Keratinocyte (primary cell): ENCODE measurements at regions not wholly inside any gene's neighbourhood (a gene's known extent, or its start where the extent isn't known, plus 50 kb on each side); places are given as distances from the start of the nearest gene placed in this dataset.

ENCODE experiments used
- EZH2 ChIP-seq: IDR thresholded peaks from one replicate; pipeline ENCODE4 v1.6.1; 2012; ENCODE audit warnings: inconsistent platforms, mild to moderate bottlenecking, low read length, moderate library complexity
- TF ChIP-seq, protein P1 (sequence below), 3 experiments: IDR thresholded peaks in 1 of 3; conservative IDR thresholded peaks in 1 of 3; optimal IDR thresholded peaks in 1 of 3; 2 replicates in 2 of 3; 3 replicates in 1 of 3; pipeline versions ENCODE3 to v1.5.1; 2011; ENCODE audit warnings: low read length in 3 of 3, mild to moderate bottlenecking in 3 of 3, moderate library complexity in 2 of 3, control low read depth in 1 of 3, inconsistent platforms in 1 of 3; ENCODE audit not compliant: insufficient read depth in 2 of 3; ENCODE audit errors: extremely low read depth in 1 of 3

DNA sequence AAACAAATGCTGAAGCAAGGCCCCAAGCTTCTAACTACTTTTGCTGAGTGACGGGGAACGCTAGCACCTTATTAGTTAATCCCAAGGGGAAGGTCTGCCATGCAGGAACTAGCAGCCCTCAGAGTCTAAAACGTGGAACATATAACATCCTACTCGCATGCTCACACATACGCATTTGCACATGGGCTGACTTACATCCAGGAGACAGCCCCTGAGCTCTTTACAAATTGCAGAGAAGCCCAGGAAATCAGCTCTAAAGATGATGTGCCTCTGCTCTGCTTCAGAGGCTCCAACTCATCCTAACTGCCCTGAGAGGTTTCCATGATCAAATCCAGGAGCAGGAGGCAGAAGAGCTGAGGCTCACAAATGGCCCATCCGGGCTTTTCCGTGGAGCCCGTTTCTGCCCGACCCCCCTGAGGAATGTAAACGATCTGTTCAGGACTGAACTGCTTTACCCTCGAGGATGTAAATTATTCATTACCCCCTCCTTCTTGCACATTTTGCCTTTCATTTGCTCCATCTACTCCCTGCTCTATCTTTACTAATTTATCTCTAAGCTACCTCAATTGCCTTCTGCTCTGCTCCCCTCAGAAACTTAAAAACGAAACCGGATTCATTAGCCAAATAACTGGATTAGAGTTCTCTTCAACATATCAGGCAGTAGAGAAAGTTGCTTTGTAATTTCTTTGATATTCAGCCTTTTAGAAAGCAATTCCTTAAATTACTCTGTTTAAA is 141.9 kb upstream of the CCDC54 start:
- TF ChIP-seq EZH2, result no peak
- TF ChIP-seq, protein P1, sequence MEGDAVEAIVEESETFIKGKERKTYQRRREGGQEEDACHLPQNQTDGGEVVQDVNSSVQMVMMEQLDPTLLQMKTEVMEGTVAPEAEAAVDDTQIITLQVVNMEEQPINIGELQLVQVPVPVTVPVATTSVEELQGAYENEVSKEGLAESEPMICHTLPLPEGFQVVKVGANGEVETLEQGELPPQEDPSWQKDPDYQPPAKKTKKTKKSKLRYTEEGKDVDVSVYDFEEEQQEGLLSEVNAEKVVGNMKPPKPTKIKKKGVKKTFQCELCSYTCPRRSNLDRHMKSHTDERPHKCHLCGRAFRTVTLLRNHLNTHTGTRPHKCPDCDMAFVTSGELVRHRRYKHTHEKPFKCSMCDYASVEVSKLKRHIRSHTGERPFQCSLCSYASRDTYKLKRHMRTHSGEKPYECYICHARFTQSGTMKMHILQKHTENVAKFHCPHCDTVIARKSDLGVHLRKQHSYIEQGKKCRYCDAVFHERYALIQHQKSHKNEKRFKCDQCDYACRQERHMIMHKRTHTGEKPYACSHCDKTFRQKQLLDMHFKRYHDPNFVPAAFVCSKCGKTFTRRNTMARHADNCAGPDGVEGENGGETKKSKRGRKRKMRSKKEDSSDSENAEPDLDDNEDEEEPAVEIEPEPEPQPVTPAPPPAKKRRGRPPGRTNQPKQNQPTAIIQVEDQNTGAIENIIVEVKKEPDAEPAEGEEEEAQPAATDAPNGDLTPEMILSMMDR (optimal IDR thresholded peaks at IDR 0.05 in 1 of 3, IDR thresholded peaks at IDR 0.05 in 1 of 3, conservative IDR thresholded peaks at IDR 0.05 in 1 of 3; ENCODE audit: extremely low read depth in 1 of 3, insufficient read depth in 2 of 3, low read length in 3 of 3), result no peak
